Embryonic facial prominence (tissue), 1 donor: ENCODE measurements at regions not wholly inside any gene's neighbourhood (a gene's known extent, or its start where the extent isn't known, plus 50 kb on each side); places are given as distances from the start of the nearest gene placed in this dataset.

ENCODE experiments used
- DNase-seq: peaks from one replicate; pipeline ENCODE4 v3.0.0-alpha.2; 2016; ENCODE audit errors: extremely low spot score

GRCh38 chr16:49216593-49216992 lies 65.0 kb downstream of the CBLN1 start:
- no peak for DNase-seq

DNA sequence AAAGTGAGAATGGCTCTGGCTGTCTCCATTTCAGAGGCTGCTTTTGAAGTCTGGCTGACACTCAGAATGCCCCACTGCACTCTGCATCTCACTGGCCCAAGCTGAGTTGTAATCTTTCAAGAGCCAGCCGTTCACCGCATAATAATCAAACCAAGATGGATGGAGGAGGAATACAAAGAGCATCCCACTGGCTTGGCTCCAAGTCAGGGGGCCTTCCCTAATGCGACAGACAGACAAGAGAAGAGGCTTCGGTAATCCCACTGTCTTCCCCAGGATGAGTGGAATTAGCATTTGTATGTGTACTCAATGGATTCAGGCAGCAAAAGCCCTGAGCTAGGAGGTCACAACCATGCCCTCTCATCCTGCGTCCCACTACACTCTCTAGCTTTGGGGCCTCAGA lies 68.0 kb downstream of the CBLN1 start:
- no peak for DNase-seq

DNA sequence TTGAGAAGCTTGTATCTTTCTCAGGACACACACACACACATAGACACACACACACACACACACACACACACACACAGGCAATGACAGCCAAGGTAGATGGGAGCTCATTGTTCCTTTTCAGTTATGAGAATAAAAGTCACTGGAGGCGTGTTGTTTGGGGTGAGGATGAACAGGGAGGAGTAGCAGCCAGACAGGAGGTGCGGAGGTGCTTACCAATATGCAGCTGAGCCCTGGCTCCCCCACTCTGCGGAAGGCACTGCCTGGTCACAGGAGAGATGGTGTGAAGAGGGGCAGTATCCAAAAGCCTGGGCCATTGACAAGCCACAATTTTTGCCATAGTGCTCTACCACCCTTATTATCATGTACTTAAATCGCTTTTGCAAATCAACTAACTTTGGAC lies 77.4 kb downstream of the CBLN1 start:
- DNase-seq = no peak

- no peak for DNase-seq
Measured at GRCh38 chr16:49203361-49203760, 78.3 kb downstream of the CBLN1 start.

DNA sequence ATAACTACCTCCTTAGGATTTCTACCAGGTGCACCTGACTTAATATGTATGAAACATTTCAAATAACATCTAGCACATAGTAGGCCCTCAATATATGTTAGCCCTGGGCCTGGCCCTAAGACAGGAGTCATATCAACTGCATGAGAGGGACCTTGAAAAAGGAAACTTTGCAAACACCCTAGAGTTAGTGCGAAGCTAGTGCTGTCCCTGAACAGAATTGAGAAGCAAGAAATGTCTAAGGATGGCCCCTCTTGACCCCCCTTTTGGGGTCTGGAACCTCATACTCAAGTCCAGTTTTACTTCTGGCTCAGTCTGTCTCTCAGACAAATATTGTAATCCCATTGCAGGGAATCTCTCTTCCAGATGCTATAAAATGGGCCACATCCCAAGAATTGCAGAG lies 80.5 kb downstream of the CBLN1 start:
- no peak for DNase-seq

DNA sequence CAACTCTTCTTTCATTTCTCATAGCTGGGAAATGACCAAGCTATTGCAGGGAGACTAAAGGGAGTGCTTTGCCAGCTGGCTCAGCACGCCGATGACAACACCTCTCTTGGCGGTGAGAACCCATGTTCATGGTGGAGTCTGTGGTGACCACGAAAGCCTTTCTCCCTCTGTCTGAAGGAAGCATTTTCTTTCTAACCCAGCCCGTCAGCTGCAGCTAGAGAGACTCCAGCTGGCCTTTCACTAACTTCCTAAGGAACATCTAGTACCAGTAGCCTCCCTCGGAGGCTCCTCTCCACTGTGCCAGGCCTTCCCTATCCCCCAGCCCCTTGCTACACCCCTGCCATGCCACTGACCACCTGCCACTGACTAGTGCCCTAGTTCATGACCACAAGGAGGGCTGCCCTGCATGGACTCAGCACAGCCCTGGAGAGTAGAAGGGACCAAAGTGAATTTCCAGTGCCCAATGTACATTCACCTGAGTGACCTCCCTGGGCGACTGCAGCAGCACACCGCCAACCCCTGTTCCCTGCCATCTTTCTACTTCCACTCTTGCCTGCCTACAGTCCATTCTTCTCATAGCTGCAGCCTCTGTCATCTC lies 81.3 kb downstream of the CBLN1 start:
- no peak for DNase-seq

GRCh38 chr16:49195237-49195548 lies 86.4 kb downstream of the CBLN1 start:
- no peak for DNase-seq

GRCh38 chr16:49194537-49195236 lies 87.0 kb downstream of the CBLN1 start:
- DNase-seq = no peak

DNA sequence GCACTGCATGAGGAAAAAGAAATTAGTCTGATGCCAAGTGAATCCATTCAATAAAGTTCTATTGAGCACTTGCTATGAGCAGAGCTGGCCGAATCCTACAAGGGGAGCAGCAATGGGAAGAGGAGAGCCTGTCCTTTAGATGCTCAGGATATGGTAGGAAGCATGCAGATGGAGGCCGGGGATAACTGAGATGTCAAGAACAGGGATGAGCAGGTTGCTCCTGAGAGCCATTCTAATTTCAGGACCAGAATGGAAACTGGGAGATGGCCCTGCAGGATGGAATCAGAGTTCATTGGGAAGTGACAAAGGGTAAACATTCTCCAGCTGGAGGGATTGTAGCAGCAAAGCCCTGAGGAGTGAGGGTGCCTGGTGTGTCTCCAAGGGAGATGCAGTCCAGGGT lies 88.0 kb downstream of the CBLN1 start:
- no peak for DNase-seq

GRCh38 chr16:49189286-49189685 lies 92.4 kb downstream of the CBLN1 start:
- no peak for DNase-seq

- DNase-seq = no peak
Measured at GRCh38 chr16:49183911-49184310, 97.7 kb downstream of the CBLN1 start.

GRCh38 chr16:49181791-49182518 lies 99.7 kb downstream of the CBLN1 start:
- no peak for DNase-seq

- DNase-seq = no peak
Measured at GRCh38 chr16:49179714-49180330, 101.8 kb downstream of the CBLN1 start.

- DNase-seq = no peak
Measured at GRCh38 chr16:49168126-49168525, 113.5 kb downstream of the CBLN1 start.

DNA sequence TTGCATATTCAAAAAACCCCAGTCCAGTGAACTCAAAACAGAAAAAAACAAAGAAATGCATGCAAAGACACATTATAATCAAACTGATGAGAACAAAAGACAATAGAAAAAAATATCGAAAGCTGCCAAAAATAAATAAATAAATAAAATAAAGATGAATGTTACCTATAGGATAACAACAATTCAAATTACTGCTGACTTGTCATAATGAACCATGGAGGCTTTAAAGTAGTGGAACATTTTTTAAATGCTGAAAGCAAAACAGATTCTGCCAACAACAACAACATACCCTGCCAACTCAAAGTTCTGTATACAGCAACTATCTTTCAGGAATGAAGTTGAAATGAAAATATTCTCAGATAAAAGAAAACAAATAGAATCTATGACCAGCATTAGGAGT lies 116.6 kb downstream of the CBLN1 start:
- DNase-seq = no peak

GRCh38 chr16:49161191-49161590 lies 120.4 kb downstream of the CBLN1 start:
- no peak for DNase-seq

GRCh38 chr16:49158029-49158642 lies 123.5 kb downstream of the CBLN1 start:
- no peak for DNase-seq

DNA sequence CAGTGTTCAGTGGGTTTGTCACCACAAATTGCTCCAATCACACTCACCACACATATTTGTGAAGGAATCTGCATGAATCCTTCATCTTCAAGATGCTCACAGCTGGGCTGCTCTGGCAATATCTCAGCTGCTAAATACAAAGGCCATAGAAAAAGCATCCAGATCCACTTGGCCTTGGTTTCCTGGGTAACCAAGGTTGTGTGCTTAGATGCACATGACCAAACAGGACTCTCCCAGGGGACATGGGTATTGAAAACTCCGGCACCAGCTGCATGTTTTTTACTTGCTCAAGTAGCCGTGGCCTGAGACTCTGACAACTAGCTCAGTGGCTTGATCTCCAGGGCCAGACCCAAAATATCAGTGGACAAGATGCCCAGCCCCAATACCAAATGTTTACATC lies 131.3 kb downstream of the CBLN1 start:
- DNase-seq = no peak

- DNase-seq = no peak
Measured at GRCh38 chr16:49148410-49148809, 133.2 kb downstream of the CBLN1 start.

DNA sequence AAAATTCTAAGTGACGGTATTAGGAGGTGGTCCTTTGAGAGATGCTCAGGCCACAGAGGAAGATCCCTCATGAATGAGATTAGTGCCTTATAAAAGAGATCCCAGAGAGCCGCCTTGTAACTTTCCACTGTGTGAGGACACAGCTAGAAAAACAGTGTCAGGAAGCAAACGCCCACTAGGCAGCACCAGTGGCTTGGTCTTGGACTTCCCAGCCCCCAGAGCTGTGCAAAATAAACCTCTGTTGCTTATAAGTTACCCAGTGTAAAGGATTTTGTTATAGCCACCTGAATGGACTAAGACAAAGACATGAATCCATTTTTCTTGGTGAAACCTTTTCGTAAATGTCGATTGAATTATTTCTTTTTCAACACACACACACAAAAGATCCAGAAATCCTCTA lies 141.0 kb downstream of the CBLN1 start:
- no peak for DNase-seq

DNA sequence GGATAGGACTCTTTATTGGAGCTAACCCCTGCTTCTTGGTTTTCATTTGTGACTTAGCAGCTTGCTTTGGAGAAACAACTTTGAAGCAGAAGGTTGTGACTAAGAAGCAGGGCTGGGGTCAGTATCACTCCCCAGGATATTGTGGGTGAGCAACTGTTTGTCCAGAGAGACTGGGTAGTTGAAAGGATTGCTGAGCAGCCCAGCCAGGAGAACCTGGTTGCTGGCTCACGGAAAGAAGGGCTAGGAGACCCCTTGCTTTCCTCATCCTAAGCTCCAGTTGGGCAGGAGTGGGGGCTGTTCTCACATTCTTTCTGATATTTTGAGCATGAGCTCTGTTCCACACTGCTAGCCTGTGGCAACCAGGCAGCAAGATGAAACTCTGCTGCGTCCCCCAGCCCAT lies 151.2 kb downstream of the CBLN1 start:
- no peak for DNase-seq

DNA sequence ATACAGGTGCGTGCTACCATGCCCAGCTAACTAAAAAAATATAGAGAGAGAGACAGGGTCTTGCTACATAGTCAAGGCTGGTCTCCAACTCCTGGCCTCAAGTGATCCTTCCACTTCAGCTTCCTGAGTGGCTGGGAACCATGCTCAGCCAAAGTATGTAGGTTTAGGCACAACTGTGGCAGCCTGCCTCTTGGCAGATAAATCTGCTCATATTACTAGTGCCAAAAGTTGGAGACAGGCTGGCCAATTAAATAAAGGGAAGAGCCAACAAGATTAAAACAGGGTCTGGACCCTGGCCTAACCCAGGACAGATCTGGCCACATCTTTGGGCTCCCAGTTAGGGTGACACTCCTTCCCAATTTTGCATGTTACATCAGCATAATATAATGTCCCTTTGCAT lies 151.7 kb downstream of the CBLN1 start:
- DNase-seq = no peak

DNA sequence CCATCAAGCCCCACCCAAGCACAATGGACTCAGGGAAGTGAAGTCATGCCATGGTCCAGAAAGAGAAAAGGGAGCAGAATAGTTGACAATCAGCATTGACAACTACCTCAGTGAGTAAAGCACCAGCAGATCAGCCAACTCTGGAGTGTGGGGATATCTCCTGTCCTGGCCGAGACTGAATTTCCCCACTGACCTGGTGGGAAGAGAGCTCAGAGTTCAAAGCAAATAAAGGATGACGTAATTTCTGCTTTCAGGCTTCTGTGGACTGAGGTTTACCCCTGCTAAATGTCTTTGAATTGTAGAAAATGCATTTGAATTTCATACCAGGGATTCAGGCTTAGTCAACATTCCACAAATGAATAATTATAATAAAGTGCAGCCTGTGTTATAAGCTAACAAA lies 152.9 kb downstream of the CBLN1 start:
- no peak for DNase-seq
